SU-DHL-6 (cell line): ENCODE measurements at regions not wholly inside any gene's neighbourhood (a gene's known extent, or its start where the extent isn't known, plus 50 kb on each side); places are given as distances from the start of the nearest gene placed in this dataset.

ENCODE experiments used
- H2AFZ ChIP-seq: fragments of 200-600 bp; sonication (generic); 2 replicates; pipeline ENCODE4 v1.6.1; 2014; ENCODE audit warnings: low read depth, mild to moderate bottlenecking, moderate library complexity, mixed read lengths, antibody characterized with exemption, low read length; ENCODE audit not compliant: severe bottlenecking
- H3F3A ChIP-seq: fragments of 200-600 bp; shearing (Covaris generic); 2 replicates; pipeline ENCODE4 v1.6.0; 2016; ENCODE audit warnings: antibody characterized with exemption, mild to moderate bottlenecking; ENCODE audit not compliant: insufficient read depth
- H3K27ac ChIP-seq: fragments of 200-600 bp; sonication (generic); 2 replicates; pipeline ENCODE4 v1.5.1; 2016; ENCODE audit warnings: low read depth, mild to moderate bottlenecking, low read length, moderate library complexity, mixed read lengths
- H3K27me3 ChIP-seq: fragments of 200-600 bp; sonication (generic), shearing (Covaris generic); 2 replicates; pipeline ENCODE4 v1.6.0; 2014; ENCODE audit warnings: mild to moderate bottlenecking, low read length
- H3K36me3 ChIP-seq: fragments of 200-600 bp; sonication (generic); 2 replicates; pipeline ENCODE4 v1.6.1; 2014; ENCODE audit warnings: mild to moderate bottlenecking, low read length, mixed read lengths
- H3K4me2 ChIP-seq: fragments of 300-600, 200-600 bp; shearing (Covaris generic), sonication (generic); 2 replicates; pipeline ENCODE4 v1.6.0; 2014; ENCODE audit warnings: low read length, low read depth, mild to moderate bottlenecking; ENCODE audit not compliant: poor library complexity, severe bottlenecking
- H3K4me3 ChIP-seq: fragments of 200-600 bp; sonication (generic); 2 replicates; pipeline ENCODE4 v1.5.1; 2014; ENCODE audit warnings: antibody characterized with exemption, low read length, mild to moderate bottlenecking, mixed read lengths; ENCODE audit not compliant: insufficient read depth, poor library complexity, severe bottlenecking
- H3K79me2 ChIP-seq: fragments of 200-600 bp; sonication (generic); 2 replicates; pipeline ENCODE4 v1.6.1; 2014; ENCODE audit warnings: mild to moderate bottlenecking, low read length, moderate library complexity; ENCODE audit not compliant: insufficient read depth
- H3K9ac ChIP-seq: fragments of 200-600 bp; sonication (generic); 2 replicates; pipeline ENCODE4 v1.7.0; 2014; ENCODE audit warnings: mild to moderate bottlenecking, low read length
- H3K9me2 ChIP-seq: fragments of 200-600 bp; sonication (generic); replicated peaks from 2 replicates; pipeline ENCODE4 v1.6.1; 2014; ENCODE audit warnings: low read length; ENCODE audit not compliant: insufficient read depth
- H3K9me3 ChIP-seq: fragments of 200-600 bp; sonication (generic); 2 replicates; pipeline ENCODE4 v1.6.1; 2014; ENCODE audit warnings: low read length, mixed read lengths; ENCODE audit not compliant: insufficient read depth
- H4K20me1 ChIP-seq: fragments of 200-600 bp; sonication (generic); 2 replicates; pipeline ENCODE4 v1.6.1; 2014; ENCODE audit warnings: low read depth, mild to moderate bottlenecking, antibody characterized with exemption, low read length, moderate library complexity, mixed read lengths
- EZH2phosphoT487 ChIP-seq: fragments of 200-600 bp; sonication (generic), shearing (Covaris generic); conservative IDR thresholded peaks from 2 replicates; pipeline ENCODE4 v1.6.1; 2018; ENCODE audit warnings: mild to moderate bottlenecking, antibody characterized with exemption, low read length, moderate library complexity, mixed read lengths
- TF ChIP-seq, protein P1 (sequence below): fragments of 200-600 bp; sonication (generic); IDR thresholded peaks from one replicate; pipeline ENCODE4 v1.5.1; 2017; ENCODE audit warnings: antibody characterized with exemption, mild to moderate bottlenecking, low read length, moderate library complexity; ENCODE audit not compliant: insufficient read depth, poor library complexity, severe bottlenecking

DNA sequence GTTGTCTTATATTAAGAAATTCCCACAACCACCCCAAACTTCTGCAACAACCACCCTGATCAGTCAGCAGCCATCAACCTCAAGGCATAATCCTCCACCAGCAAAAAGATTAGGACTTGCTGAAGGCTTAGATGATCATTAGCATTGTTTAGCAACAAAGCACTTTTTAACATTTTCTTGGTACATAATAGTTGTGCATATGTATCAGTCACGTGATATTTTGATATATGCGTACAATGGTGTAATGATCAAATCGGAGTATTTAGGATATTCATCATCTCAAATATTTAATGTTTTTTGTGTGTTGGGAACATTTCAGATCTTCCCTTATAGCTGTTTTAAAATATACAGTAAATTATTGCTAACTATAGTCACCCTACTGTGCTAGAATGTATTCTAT, 73.5 kb upstream of the API5 start:
- Histone ChIP-seq H3K9ac (no peak overlapping the region), H3K4me2 (no peak overlapping the region), H2AFZ (no peak overlapping the region), H3K27ac (no peak overlapping the region), H3K79me2 (no peaks in the 10 kb centered on the region), H4K20me1 (no peaks in the 10 kb centered on the region), H3K36me3 (no peaks in the 10 kb centered on the region), H3K4me3 (no peak overlapping the region), H3K9me2 (no peaks in the 10 kb centered on the region), H3K9me3 (no peaks in the 10 kb centered on the region), H3F3A (no peaks in the 10 kb centered on the region), H3K27me3 (no peaks in the 10 kb centered on the region)
- TF ChIP-seq EZH2phosphoT487, result no peak
- TF ChIP-seq, protein P1, sequence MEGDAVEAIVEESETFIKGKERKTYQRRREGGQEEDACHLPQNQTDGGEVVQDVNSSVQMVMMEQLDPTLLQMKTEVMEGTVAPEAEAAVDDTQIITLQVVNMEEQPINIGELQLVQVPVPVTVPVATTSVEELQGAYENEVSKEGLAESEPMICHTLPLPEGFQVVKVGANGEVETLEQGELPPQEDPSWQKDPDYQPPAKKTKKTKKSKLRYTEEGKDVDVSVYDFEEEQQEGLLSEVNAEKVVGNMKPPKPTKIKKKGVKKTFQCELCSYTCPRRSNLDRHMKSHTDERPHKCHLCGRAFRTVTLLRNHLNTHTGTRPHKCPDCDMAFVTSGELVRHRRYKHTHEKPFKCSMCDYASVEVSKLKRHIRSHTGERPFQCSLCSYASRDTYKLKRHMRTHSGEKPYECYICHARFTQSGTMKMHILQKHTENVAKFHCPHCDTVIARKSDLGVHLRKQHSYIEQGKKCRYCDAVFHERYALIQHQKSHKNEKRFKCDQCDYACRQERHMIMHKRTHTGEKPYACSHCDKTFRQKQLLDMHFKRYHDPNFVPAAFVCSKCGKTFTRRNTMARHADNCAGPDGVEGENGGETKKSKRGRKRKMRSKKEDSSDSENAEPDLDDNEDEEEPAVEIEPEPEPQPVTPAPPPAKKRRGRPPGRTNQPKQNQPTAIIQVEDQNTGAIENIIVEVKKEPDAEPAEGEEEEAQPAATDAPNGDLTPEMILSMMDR, result no peak

DNA sequence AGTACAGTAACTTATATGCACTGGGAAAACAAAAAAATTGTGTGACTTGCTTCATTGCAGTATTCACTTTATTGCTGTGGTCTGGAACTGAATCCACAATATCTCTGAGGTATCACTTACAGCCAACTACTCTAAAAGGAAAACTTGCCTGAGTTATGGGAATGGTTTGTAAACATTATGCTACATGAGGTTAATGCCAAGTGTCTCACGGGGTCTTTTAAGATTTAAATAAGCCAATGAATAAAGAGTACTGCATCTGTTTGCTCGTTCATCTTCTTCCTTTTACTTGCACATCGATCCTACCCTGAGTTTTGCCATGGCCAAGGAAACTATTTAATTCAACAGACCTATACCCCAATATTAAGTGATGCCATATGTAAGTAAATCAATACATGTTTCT, 72.0 kb upstream of the API5 start:
- H3K4me3 ChIP-seq, result no peak overlapping the region
- H3K79me2 ChIP-seq, result no peaks in the 10 kb centered on the region
- no peak for TF ChIP-seq EZH2phosphoT487
- TF ChIP-seq, protein P1, result no peak
- H3K27me3 ChIP-seq, result no peaks in the 10 kb centered on the region
- no peaks in the 10 kb centered on the region for H4K20me1 ChIP-seq
- H3K9me2 ChIP-seq, result no peaks in the 10 kb centered on the region
- H3K36me3 ChIP-seq, result no peaks in the 10 kb centered on the region
- no peaks in the 10 kb centered on the region for H3K9me3 ChIP-seq
- no peaks in the 10 kb centered on the region for H3F3A ChIP-seq
- H3K9ac ChIP-seq, result no peak overlapping the region
- no peak overlapping the region for H2AFZ ChIP-seq
- no peak overlapping the region for H3K4me2 ChIP-seq
- no peak overlapping the region for H3K27ac ChIP-seq

DNA sequence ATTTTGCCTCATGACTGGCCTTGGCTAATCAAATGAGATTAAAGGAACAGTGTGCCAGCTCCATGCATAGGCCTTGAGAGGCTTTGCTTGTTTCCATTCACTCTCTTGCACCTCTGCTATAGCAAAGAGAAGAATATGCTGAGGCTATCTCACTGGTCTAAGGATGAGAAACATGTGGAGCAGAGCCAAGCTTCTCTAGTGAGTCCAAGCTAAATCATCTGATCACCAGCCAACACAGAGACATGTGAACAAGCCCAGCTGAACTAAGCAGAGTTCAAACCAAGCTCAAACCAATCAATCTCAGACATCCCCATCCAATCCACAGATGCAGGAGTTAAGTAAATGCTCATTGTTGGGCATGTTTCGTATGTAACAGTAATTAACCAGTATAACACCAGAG, 69.4 kb upstream of the API5 start:
- Histone ChIP-seq H3F3A (no peaks in the 10 kb centered on the region), H3K9me2 (no peaks in the 10 kb centered on the region), H3K4me2 (no peak overlapping the region), H3K9ac (no peak overlapping the region), H3K4me3 (no peak overlapping the region), H2AFZ (no peak overlapping the region), H3K27ac (no peak overlapping the region), H3K27me3 (no peaks in the 10 kb centered on the region), H3K9me3 (no peaks in the 10 kb centered on the region), H3K79me2 (no peaks in the 10 kb centered on the region), H3K36me3 (no peaks in the 10 kb centered on the region), H4K20me1 (no peaks in the 10 kb centered on the region)
- no peak for TF ChIP-seq EZH2phosphoT487
- TF ChIP-seq, protein P1, result no peak
